NB4 (cell line): ENCODE measurements at regions not wholly inside any gene's neighbourhood (a gene's known extent, or its start where the extent isn't known, plus 50 kb on each side); places are given as distances from the start of the nearest gene placed in this dataset.

Source experiments
- CTCF ChIP-seq: IDR thresholded peaks from one replicate; pipeline ENCODE4 v1.5.1; 2012; ENCODE audit warnings: low read depth, low read length
- POLR2A ChIP-seq: IDR thresholded peaks from 2 replicates; pipeline ENCODE4 v1.6.1; 2011; ENCODE audit warnings: mild to moderate bottlenecking; ENCODE audit not compliant: insufficient read length; ENCODE audit errors: extremely low read depth

- TF ChIP-seq POLR2A (no peak), CTCF (no peak)
Observed at GRCh38 chr2:192655916-192656315, 461.2 kb upstream of the TMEFF2 start.
